Dermis microvascular lymphatic vessel endothelial cell (primary cell): ENCODE measurements at regions not wholly inside any gene's neighbourhood (a gene's known extent, or its start where the extent isn't known, plus 50 kb on each side); places are given as distances from the start of the nearest gene placed in this dataset.

Source experiments
- DNase-seq, 2 donors: peaks; one replicate each; pipeline versions ENCODE4 v3.0.0 to v3.0.0-alpha.2; 2010; ENCODE audit warnings: low read depth in 2 of 2

- no peak for DNase-seq
Observed at GRCh38 chr4:122555216-122555615, 65.7 kb downstream of the IL21 start.

- DNase-seq, result no peak
Observed at GRCh38 chr4:122553432-122553831, 67.4 kb downstream of the IL21 start.

GRCh38 chr4:122552898-122553297 lies 68.0 kb downstream of the IL21 start:
- no peak for DNase-seq

GRCh38 chr4:122548886-122549630 lies 71.8 kb downstream of the IL21 start:
- no peak for DNase-seq

GRCh38 chr4:122548452-122548851 lies 72.4 kb downstream of the IL21 start:
- DNase-seq, result no peak

GRCh38 chr4:122542411-122543236 lies 78.2 kb downstream of the IL21 start:
- DNase-seq, result peak; percentile 6 to 62

- no peak for DNase-seq
Observed at GRCh38 chr4:122541996-122542395, 78.9 kb downstream of the IL21 start.

GRCh38 chr4:122540838-122541237 lies 80.0 kb downstream of the IL21 start:
- DNase-seq, result no peak

GRCh38 chr4:122539861-122540465 lies 80.9 kb downstream of the IL21 start:
- peak in 1 of 2 donors; percentile 37 for DNase-seq

GRCh38 chr4:122537388-122538135 lies 81.0 kb upstream of the IL2 start:
- no peak for DNase-seq

GRCh38 chr4:122536001-122536400 lies 79.5 kb upstream of the IL2 start:
- DNase-seq, result no peak

GRCh38 chr4:122534776-122535175 lies 78.3 kb upstream of the IL2 start:
- DNase-seq, result no peak

GRCh38 chr4:122533841-122534240 lies 77.3 kb upstream of the IL2 start:
- no peak for DNase-seq

GRCh38 chr4:122532766-122533165 lies 76.2 kb upstream of the IL2 start:
- no peak for DNase-seq

GRCh38 chr4:122531514-122531913 lies 75.0 kb upstream of the IL2 start:
- DNase-seq, result no peak

- DNase-seq, result no peak
Observed at GRCh38 chr4:122531038-122531437, 74.5 kb upstream of the IL2 start.

- DNase-seq, result no peak
Observed at GRCh38 chr4:122528879-122529278, 72.4 kb upstream of the IL2 start.

GRCh38 chr4:122525865-122526264 lies 69.3 kb upstream of the IL2 start:
- DNase-seq, result no peak

- no peak for DNase-seq
Observed at GRCh38 chr4:122524176-122524575, 67.7 kb upstream of the IL2 start.

GRCh38 chr4:122522944-122523343 lies 66.4 kb upstream of the IL2 start:
- DNase-seq, result no peak

- no peak for DNase-seq
Observed at GRCh38 chr4:122517345-122517744, 60.8 kb upstream of the IL2 start.

- DNase-seq, result no peak
Observed at GRCh38 chr4:122516376-122516775, 59.9 kb upstream of the IL2 start.
